Activated T-helper 1 cell treated with anti-CD3 and anti-CD28 coated beads, Interleukin-2, amount 50 U/mL, for 16 hours (primary cell): ENCODE measurements at regions not wholly inside any gene's neighbourhood (a gene's known extent, or its start where the extent isn't known, plus 50 kb on each side); places are given as distances from the start of the nearest gene placed in this dataset.

Source experiments
- DNase-seq, 2 donors: peaks; one replicate each; pipeline ENCODE4 v3.0.0-alpha.2; 2020; ENCODE audit warnings: low read depth in 1 of 2, low spot score in 1 of 2

- DNase-seq = no peak
These were observed 409.6 kb upstream of the PKN2 start for GRCh38 chr1:88274431-88274830.

GRCh38 chr1:88275259-88275862 lies 408.7 kb upstream of the PKN2 start:
- no peak for DNase-seq

GRCh38 chr1:88276163-88276562 lies 407.9 kb upstream of the PKN2 start:
- no peak for DNase-seq

GRCh38 chr1:88284066-88284465 lies 400.0 kb upstream of the PKN2 start:
- DNase-seq = no peak

- DNase-seq = no peak
These were observed 399.3 kb upstream of the PKN2 start for GRCh38 chr1:88284666-88285366.

- no peak for DNase-seq
These were observed 397.4 kb upstream of the PKN2 start for GRCh38 chr1:88286716-88287115.

GRCh38 chr1:88288571-88288970 lies 395.5 kb upstream of the PKN2 start:
- DNase-seq = no peak

- DNase-seq = no peak
These were observed 394.5 kb upstream of the PKN2 start for GRCh38 chr1:88289401-88290102.

GRCh38 chr1:88291611-88292354 lies 392.3 kb upstream of the PKN2 start:
- DNase-seq = no peak

- no peak for DNase-seq
These were observed 390.3 kb upstream of the PKN2 start for GRCh38 chr1:88293691-88294190.

- DNase-seq = no peak
These were observed 387.8 kb upstream of the PKN2 start for GRCh38 chr1:88296227-88296626.

- no peak for DNase-seq
These were observed 387.4 kb upstream of the PKN2 start for GRCh38 chr1:88296642-88297041.

GRCh38 chr1:88298506-88298905 lies 385.6 kb upstream of the PKN2 start:
- DNase-seq = no peak

- no peak for DNase-seq
These were observed 383.3 kb upstream of the PKN2 start for GRCh38 chr1:88300752-88301263.

GRCh38 chr1:88302843-88303486 lies 381.1 kb upstream of the PKN2 start:
- no peak for DNase-seq

- no peak for DNase-seq
These were observed 372.8 kb upstream of the PKN2 start for GRCh38 chr1:88311265-88311664.

- no peak for DNase-seq
These were observed 372.2 kb upstream of the PKN2 start for GRCh38 chr1:88311907-88312306.

GRCh38 chr1:88317396-88317795 lies 366.7 kb upstream of the PKN2 start:
- DNase-seq = no peak

GRCh38 chr1:88318740-88319139 lies 365.3 kb upstream of the PKN2 start:
- no peak for DNase-seq

- no peak for DNase-seq
These were observed 363.8 kb upstream of the PKN2 start for GRCh38 chr1:88320291-88320690.

- DNase-seq = no peak
These were observed 362.4 kb upstream of the PKN2 start for GRCh38 chr1:88321706-88322105.
